ENCODE measurements at regions not wholly inside any gene's neighbourhood (a gene's known extent, or its start where the extent isn't known, plus 50 kb on each side); places are given as distances from the start of the nearest gene placed in this dataset.

GRCh38 chr16:86272744-86273143 lies 237.6 kb upstream of the FOXF1 start:
- TF ChIP-seq CTCF (IDR thresholded peaks at IDR 0.05) (no peak), POLR2A (IDR thresholded peaks at IDR 0.05) (no peak)
